ENCODE measurements at regions not wholly inside any gene's neighbourhood (a gene's known extent, or its start where the extent isn't known, plus 50 kb on each side); places are given as distances from the start of the nearest gene placed in this dataset.

GRCh38 chr7:136058546-136058945, 81.4 kb upstream of the MTPN start:
- TF ChIP-seq, protein P1, sequence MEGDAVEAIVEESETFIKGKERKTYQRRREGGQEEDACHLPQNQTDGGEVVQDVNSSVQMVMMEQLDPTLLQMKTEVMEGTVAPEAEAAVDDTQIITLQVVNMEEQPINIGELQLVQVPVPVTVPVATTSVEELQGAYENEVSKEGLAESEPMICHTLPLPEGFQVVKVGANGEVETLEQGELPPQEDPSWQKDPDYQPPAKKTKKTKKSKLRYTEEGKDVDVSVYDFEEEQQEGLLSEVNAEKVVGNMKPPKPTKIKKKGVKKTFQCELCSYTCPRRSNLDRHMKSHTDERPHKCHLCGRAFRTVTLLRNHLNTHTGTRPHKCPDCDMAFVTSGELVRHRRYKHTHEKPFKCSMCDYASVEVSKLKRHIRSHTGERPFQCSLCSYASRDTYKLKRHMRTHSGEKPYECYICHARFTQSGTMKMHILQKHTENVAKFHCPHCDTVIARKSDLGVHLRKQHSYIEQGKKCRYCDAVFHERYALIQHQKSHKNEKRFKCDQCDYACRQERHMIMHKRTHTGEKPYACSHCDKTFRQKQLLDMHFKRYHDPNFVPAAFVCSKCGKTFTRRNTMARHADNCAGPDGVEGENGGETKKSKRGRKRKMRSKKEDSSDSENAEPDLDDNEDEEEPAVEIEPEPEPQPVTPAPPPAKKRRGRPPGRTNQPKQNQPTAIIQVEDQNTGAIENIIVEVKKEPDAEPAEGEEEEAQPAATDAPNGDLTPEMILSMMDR (conservative IDR thresholded peaks at IDR 0.05; ENCODE audit: low read depth, low read length) = no peak
- no peak for TF ChIP-seq EZH2 (IDR thresholded peaks at IDR 0.05; ENCODE audit: low read length, unreplicated experiment)
